ENCODE measurements at regions not wholly inside any gene's neighbourhood (a gene's known extent, or its start where the extent isn't known, plus 50 kb on each side); places are given as distances from the start of the nearest gene placed in this dataset.

GRCh38 chr10:10110844-10111490 is 906.7 kb upstream of the CELF2 start:
- no peak for DNase-seq

GRCh38 chr10:10118131-10118530 is 899.5 kb upstream of the CELF2 start:
- no peak for DNase-seq

- no peak for DNase-seq
Measured at GRCh38 chr10:10120671-10121070, 897.0 kb upstream of the CELF2 start.

DNA sequence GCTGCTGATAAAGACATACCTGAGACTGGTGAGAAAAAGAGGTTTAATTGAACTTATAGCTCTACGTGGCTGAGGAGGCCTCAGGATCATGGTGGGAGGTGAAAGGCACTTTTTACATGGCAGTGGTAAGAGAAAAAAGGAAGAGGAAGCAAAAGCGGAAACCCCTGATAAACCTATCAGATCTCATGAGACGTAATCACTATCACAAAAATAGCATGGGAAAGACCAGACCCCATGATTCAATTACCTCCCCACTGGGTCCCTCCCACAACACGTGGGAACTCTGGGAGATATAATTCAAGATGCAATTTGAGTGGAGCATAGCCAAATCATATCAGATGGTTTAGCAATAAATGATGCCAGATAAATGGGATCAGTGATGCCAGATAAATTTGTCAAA is 892.0 kb upstream of the CELF2 start:
- DNase-seq: no peak

DNA sequence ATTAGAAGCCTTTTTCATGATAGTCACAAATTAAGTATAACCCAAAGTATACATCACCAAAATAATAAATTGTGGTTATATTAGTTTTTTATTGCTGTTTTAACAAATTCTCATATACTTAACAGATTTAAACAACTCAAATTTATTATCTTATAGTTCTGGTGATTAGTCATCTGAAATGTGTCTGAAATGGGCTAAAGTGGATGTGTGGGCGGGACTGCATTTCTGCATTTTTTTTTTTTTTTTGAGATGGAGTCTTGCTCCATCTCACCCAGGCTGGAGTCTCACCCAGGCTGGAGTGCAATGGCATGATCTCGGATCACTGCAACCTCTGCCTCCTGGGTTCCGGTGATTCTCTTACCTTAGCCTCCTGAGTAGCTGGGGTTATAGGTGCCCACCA is 891.5 kb upstream of the CELF2 start:
- DNase-seq: no peak

DNA sequence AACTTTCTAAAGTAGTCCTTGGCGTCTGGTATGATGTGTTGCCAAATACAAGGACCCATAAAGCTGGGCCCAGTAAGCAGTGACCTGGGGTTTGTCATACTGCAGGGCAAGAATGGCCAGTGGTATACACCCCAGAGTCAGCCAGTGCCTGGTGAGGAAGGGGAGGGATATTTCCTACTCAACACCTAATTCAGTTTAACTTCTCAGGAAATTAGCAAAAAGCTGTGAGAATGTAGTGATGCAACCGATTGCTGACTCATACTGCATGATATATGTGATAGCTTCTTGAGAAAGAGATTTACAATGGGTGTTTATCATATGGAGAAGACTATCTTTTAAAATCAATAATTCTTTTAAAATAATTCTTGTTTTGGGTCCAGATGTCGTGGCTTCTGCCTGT is 889.3 kb upstream of the CELF2 start:
- peak; percentile 5 for DNase-seq

DNA sequence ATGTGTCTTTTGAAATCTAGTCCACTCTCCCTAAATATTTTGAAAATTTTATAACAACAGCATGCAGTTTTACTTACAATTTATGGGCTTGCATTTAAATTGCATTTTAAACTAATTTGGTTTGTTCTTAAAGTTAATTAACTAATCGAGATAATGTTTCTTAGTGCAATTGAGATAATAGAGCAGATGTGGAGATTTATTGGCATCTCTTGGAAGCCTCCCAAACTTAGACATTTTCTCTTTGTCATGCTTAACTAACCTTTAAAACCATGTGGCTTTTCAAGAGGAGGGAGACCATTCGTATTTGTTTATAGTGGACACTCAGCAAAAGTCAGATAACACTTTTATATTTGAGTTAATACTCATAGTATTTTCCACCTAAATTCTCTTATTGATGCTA is 887.0 kb upstream of the CELF2 start:
- no peak for DNase-seq

- DNase-seq: no peak
Measured at GRCh38 chr10:10132009-10132408, 885.7 kb upstream of the CELF2 start.

DNA sequence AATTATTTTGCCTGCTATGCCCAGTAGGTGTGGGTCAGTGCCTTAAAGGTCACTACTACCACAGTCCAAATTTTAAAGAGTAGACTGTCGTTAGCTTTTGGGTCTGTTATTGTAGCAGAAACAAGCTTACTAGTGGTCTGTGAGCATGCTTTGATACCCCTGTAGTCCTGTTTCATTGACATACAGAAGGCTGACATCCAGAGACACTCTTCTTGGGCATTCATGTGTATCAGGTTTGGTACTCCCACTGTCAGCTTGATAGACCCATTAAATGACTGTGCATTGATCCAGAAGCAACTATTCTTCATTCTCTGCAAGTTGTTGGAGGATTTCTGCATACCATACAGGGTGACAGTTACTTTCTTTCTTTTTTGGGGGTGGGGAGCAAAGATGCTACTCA is 884.4 kb upstream of the CELF2 start:
- DNase-seq: no peak

- peak; percentile 40 for DNase-seq
Measured at GRCh38 chr10:10138685-10139084, 879.0 kb upstream of the CELF2 start.

- DNase-seq: no peak
Measured at GRCh38 chr10:10141782-10142382, 875.8 kb upstream of the CELF2 start.

DNA sequence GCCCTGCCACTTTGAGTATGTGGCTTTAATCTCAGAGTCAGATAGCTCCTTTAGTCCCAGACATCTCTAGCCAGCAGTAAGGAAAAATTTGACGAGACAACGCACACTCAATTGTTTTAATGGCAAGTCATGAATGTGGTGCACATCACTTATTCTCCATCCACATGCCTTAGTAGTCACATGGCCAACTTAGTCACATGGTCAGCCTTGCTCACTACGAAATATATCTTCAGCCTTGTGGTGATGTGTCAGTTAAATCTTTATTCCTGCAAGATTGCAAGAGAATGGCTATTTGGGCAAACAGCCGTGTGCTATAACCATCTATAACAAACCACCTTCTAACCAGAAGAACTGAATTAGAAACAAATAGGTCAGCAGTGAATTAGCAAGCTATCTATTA is 871.1 kb upstream of the CELF2 start:
- no peak for DNase-seq

DNA sequence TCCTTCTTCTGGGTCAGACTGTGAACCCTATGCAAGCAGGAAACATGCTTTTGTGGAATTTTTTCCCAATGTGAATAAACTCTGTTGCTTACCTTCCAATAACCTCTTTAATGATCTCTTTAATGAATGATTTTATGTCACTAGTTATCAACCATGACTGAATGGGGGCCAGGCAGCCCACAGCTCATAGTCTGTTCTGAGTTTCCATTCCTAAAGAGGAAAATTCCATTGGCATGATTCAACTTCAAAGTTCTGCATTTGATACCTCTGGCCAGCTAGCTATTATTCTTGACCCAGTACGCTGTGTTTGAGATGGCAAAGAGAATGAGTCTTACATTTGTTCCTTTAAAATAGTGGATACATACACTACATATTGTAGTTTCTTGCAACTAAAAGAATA is 867.8 kb upstream of the CELF2 start:
- no peak for DNase-seq

DNA sequence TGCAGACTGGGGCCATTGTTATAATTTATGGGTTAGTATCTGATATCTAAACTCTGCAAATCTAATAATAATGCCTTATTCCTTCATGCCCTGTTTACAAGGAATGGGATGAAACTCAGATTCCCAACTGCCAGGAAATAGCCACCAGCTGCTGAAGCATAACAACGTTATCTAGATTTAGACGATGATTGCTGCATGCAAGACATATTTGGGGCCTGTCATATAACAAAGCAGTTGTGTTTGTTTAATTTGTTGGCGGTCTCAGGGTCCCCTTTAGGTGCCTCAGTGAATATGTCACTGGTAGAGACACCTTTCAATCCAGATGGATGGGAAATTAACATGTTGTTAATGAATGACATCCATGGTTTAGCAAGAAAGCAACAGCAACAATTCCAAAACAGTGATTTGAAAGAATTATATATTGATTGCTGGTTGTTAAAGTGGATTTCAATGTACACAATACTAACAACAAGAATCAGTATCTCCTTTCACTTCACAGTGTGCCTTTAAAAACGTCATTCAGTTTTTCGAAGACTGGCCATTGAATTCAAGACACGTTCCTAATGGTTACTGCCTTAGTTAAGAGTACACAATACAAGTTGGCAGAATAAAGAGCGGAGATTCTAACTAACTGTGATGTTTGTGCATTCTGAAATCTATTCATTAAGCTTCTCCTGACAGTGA is 860.6 kb upstream of the CELF2 start:
- DNase-seq: no peak

- DNase-seq: no peak
Measured at GRCh38 chr10:10160821-10161312, 856.8 kb upstream of the CELF2 start.

DNA sequence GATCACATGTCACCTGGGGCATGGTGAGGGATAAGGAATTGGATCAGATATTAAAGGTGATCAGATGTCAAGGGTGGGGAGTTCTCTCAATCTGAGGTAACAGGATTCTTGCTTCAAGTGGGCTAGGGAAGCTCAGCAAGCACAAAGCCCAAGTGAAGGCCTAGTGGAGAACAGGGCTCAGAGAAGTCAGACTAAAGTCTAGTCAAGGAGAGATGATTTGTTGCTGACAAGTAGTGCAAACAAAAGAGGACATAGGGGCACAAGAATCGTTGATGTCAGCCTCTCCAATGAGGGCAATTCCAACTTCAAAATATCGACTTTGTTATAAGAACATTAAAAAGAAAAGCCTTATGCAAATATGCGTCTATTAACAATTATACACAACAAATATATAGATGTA is 852.8 kb upstream of the CELF2 start:
- no peak for DNase-seq

GRCh38 chr10:10165415-10165814 is 852.3 kb upstream of the CELF2 start:
- DNase-seq: no peak

DNA sequence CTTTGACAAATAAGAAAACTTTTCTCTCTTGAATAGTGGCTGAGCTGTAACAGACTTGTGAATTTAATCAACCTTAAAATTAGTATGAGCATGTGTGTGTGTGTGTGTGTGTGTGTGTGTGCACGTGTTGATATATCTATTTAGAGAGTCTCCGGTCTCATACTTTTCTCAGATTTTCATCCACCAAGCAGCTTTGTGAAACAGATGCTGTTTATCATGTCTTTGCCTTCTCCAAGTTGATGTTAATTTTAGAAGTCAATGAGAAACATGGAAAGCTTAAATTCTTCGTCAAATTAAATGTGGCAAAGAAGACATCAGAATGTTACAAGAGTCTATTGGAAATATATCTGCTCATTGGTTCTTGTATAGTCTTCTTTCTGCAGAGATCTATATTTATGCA is 839.2 kb upstream of the CELF2 start:
- no peak for DNase-seq

GRCh38 chr10:10193848-10194247 is 823.8 kb upstream of the CELF2 start:
- DNase-seq: no peak

DNA sequence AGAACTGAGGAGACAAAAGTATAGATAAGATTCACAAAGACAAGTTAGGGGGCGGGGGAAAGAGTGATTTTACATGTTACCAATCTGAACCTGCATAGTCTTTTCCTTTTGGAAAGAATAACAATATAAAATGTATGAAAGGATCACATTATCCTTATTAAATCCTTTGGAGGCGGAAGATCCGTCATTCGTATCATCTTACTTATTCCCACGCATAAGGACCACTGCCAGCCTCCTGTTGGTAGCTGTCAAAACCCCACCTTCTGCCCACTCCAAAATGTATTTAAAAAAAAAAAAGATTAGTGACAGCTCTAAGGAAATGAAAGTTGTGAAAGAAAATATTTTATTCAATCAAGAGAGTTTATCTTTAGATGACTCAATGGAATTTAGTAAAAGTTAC is 821.0 kb upstream of the CELF2 start:
- no peak for DNase-seq

DNA sequence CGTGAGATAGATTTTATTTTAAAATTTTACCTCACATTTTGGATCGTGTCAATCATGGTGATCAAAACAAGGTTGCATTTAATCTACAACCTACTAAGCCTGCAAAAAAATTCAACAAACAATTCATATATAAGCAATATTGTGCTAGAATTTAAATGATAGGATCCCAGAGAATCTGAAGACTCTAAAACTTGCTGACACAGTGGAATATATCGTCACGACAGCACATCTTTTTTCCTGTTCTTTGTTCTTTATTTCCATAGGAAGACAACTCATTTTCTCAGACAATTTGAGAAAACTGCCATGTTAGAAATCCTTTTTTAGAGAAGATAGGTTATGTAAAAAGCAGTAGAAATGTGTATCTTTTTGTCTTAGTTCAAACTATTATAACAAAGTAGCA is 820.2 kb upstream of the CELF2 start:
- no peak for DNase-seq

GRCh38 chr10:10198363-10198762 is 819.3 kb upstream of the CELF2 start:
- no peak for DNase-seq

GRCh38 chr10:10204415-10204814 is 813.3 kb upstream of the CELF2 start:
- no peak for DNase-seq

GRCh38 chr10:10205906-10206305 is 811.8 kb upstream of the CELF2 start:
- DNase-seq: no peak

- DNase-seq: no peak
Measured at GRCh38 chr10:10207538-10207937, 810.1 kb upstream of the CELF2 start.
